GM21423 (cell line): ENCODE measurements at regions not wholly inside any gene's neighbourhood (a gene's known extent, or its start where the extent isn't known, plus 50 kb on each side); places are given as distances from the start of the nearest gene placed in this dataset.
A peak's percentile ranks its signal among the peaks of the same experiment; 100 is the strongest.
"Not testable (repeated sequence)": the region's sequence is repeated elsewhere in the genome, so short reads cannot be mapped to it uniquely, and the experiment has no call there.

ENCODE experiments used
- ATAC-seq: cut with Tn5 transposase; IDR thresholded peaks from one replicate; pipeline ENCODE4 v1.9.1; 2021; ENCODE audit warnings: mild to moderate bottlenecking, moderate library complexity; ENCODE audit not compliant: unreplicated experiment

DNA sequence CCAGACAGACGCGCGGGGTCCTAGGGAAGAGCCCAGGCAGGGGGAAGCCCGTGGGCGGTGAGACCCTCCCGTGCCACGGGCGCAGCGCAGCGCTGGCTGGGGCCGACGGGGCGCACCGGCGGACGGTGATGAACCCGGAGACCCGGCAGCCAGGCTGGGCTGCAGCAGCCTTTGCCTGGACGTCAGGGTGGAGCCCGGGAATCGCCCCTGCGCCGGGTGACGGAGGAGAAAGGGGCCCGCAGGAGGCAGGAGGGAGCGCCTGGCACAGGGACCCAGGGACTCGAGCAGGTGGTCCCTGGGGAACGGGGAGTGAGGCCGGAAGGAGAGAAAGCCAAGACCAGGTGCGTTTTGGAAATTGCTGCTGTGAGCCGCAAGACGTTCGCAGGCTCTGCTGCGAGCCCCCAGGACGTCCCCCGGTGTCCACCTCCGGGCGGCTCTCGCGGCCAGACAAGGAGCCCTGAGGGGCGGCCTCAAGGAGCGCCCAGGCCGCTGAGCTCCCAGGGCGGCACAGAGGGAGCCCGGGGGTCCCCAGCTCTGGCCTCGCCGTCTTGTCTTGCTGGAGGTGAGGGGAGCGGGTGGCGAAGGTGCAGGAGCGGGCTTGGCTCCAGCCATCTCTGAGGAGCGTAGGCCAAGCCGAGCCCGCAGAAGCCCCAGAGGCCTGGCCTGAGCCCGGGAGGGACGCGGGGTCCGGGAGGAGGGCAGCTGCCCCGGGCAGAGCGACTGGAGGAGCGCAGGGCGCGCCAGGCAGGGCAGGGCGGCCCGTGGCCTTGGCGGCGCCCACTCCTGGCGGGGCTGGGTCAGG is 191.2 kb upstream of the PDE10A start:
- ATAC-seq = no peak

GRCh38 chr6:165852676-165853075 is 189.6 kb upstream of the PDE10A start:
- no peak for ATAC-seq

DNA sequence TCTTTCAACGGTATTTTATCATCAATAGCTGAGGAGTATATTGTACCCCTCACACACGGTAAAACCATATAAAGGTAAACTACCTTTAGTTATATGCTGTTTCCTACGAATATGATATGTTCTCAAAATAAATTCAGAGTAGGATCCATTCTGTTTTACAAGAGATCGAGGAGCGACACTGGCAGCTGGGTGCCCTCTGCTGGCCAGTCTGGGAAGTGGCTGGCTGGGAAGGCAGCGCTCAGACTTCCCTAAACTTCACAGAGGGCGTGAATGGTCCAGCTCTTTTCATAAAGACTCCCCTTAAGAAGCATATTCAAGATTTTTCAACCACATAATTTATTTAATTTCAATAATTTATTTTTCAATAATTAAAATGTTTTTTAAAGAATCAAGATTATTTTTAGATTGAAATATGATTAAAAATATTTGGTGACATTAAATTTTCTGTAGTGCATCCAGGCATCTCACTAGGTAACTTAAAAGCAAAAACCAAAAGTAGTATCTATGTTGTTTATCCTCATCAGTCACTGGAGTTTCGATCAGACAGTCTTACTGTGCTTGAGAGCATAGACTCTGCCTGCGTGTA is 187.5 kb upstream of the PDE10A start:
- peak; percentile 72 for ATAC-seq

GRCh38 chr6:165849534-165850430 is 186.7 kb upstream of the PDE10A start:
- no peak for ATAC-seq

- ATAC-seq = no peak
Observed at GRCh38 chr6:165848086-165848426, 185.0 kb upstream of the PDE10A start.

GRCh38 chr6:165847407-165848085 is 184.5 kb upstream of the PDE10A start:
- no peak for ATAC-seq

GRCh38 chr6:165846123-165846966 is 183.3 kb upstream of the PDE10A start:
- ATAC-seq = no peak

DNA sequence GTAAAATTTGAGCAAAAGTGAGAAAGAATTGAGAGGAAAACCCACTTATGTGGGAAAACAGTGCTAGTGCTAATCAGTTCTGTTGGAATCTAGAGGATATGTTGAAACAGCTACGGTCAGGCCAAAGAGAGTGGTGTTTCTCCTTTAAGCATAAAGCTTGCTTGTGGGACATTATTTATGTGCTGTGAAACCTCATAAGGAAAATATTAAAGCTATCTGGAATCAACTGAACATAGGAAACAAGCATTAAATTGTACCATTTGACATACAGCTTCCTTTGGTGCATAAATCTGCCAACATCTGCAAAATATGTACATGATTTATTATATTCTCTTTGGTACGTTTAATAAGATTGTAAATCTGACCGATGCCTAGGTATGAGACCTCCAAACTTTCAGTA is 182.5 kb upstream of the PDE10A start:
- ATAC-seq = no peak

- no peak for ATAC-seq
Observed at GRCh38 chr6:165844801-165845364, 181.8 kb upstream of the PDE10A start.

DNA sequence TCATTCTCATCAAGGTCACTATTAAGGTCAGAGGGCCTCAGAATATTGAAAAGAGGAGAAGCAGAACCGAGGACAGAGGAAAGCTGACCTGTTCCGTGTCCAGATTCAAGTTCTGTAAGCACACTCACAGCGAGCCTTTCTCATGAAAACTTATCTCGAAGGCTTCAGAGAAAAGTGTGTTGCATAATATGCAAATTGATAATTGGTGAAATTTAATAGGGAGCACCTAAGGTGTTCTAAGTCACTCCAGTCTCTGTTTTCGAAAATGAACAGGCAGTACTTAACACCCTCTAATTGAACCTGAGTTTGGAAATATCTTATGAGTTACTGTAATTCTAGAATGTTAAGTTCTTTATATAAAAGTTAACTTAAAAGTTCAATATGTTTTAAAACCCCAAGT is 181.2 kb upstream of the PDE10A start:
- no peak for ATAC-seq

DNA sequence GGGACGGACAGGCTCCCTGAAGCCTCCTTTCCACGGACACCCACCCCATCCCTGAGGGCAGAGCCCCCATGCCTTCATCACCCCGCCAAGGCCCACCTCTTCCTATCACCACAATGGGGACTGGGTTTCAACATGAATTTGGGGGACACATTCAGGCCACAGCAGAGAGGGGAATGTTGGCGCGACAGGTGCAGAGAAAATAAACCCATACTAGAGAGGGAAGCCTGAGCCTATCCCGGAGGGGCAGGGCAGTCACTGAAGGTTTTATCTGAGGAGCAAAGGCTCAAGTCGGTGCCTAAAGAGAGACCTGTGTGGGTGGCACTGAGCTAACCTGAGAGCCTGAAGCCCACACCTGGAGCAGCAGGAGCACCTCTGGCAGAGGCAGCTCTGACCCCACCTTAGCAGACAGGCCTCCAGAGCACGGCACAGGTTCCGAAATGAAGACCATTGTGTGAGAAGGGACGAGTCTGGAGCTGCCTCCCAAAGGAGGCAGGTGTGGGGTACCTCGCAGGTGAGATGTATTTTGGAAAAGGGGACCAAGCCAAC is 180.6 kb upstream of the PDE10A start:
- ATAC-seq = no peak

DNA sequence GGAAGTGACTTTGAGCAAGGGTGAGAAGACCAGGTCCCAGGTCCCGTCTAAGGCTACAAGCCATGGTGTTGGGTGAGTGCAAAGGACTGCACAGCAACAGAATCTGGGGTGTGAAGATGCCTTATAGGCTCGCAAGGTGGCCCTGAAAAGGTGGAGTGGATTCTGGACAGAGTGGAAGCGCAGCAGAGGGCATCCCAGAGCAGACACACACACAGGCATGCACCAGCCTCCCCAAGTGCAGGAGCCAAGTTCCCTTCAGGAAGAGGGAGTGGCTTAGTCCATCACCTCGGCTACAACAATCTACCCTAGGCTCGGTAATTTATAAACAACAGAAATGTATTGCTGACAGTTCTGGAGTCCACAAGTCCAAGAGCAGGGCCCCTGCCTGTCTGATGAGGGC is 180.1 kb upstream of the PDE10A start:
- no peak for ATAC-seq

GRCh38 chr6:165842281-165842936 is 179.4 kb upstream of the PDE10A start:
- no peak for ATAC-seq

DNA sequence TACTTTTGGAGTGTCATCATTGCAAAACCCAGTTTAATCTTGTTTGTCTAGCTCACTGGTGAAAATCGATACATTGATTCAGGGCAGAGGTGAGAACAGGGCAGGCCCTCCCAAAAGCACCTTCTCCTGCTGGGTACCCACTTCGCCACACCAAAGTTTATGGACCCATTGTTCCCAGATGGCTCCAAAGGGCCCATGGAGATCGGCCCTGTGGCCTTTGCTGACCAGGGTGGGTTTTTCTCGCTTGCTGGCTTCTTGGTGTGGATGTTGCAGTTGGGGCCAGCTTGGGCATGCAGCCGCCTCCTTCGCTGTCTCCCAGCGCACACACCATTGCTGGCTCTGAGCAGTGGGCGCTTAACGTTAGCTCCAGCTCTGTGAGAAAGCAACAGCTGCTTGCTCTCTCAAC is 178.1 kb upstream of the PDE10A start:
- no peak for ATAC-seq

- no peak for ATAC-seq
Observed at GRCh38 chr6:165837948-165838745, 175.1 kb upstream of the PDE10A start.

DNA sequence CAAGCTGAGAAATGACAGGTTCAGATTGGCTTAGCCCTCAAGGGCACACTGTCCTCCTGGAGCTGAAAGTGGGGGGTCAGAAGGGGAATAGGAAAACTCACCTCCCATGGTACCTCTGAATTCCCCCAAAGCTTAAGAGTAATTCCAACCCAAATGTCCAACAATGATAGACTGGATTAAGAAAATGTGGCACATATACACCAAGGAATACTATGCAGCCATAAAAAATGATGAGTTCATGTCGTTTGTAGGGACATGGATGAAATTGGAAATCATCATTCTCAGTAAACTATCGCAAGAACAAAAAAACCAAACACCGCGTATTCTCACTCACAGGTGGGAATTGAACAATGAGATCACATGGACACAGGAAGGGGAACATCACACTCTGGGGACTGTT is 173.6 kb upstream of the PDE10A start:
- ATAC-seq = not testable (repeated sequence)

DNA sequence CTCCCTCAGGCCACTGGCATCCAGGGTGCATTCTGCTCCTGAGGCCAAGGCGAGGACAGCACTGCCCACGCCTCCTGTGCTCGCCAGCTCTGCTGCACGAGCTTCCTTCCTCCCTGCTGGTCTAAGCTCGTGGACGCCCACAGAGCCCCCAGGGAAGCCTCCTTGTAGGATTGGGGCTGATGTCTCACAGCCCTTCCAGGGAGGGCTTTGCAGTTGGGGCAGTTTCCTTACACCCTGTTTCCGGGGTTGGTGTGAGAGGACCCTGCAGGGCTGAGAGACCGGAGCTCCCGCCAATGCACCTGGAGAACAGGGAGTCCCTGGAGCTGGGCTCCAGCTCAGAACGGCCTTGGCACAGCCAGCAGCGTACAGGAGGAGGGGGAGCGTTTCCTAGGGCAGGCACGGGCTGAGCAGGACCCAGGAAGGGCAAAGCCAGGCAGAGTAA is 172.4 kb upstream of the PDE10A start:
- ATAC-seq = no peak

DNA sequence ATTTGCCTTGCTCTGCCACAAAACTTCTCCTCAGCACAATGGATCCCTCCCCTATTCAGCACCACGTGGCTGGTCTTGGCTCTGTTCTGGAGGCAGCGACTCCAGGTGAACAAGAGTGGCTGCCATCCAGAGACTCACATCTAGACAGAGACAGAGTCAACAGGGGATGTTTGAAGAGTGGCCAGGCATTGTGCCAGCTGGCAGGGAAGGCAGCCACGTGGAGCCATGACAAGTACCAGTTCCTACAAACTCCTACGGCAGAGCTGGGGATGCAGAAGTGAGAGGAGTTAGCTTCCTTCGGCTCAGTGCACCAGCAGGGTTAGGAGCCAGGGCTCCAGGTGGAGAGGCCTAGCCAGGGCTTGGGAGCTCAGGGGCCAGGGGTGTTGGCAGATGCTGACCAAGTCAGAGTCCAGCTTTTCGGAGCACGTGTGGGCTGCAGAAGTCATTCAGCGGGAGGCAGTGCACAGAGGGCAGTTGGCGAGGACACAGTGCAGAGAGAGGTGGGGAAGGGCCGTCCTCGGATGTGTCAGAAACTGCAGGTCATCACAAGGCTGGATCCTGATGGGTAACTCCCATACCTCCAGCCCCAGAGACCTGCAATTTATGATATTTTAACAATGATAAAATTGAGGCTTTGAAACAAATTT is 171.7 kb upstream of the PDE10A start:
- ATAC-seq = no peak
